ENCODE measurements at regions not wholly inside any gene's neighbourhood (a gene's known extent, or its start where the extent isn't known, plus 50 kb on each side); places are given as distances from the start of the nearest gene placed in this dataset.

DNA sequence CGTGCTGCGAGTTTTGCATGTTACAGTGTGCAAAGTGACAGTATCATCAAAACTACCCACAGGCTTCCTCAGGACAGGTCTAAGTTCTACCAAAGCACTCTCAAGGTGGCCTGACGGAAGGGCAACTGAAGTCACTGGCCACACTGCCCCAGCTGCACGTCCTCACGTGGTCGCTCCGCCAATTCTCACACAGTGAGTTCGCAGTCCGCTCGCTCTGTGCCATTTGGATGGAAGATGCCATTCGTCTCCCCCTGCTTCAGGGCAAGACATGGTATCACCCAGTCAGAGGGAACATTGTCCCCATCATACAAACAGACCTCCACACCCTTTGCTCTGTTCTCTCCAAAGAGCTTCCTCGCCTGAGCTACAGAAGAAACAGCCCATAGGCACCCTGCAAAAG, 109.6 kb upstream of the COBL start:
- no peak for TF ChIP-seq CTCF (IDR thresholded peaks at IDR 0.05)
- no peak for TF ChIP-seq POLR2A (IDR thresholded peaks at IDR 0.05)

Data from testis (tissue), 2 donors.